ENCODE measurements at regions not wholly inside any gene's neighbourhood (a gene's known extent, or its start where the extent isn't known, plus 50 kb on each side); places are given as distances from the start of the nearest gene placed in this dataset.

- TF ChIP-seq MXD1 (CRISPR knock-in tag; IDR thresholded peaks at IDR 0.05) (no peak), ZBTB7B (CRISPR knock-in tag; IDR thresholded peaks at IDR 0.05) (peak; percentile 13; the same call in 1 of the 2 replicates), ARHGAP35 (CRISPR knock-in tag; IDR thresholded peaks at IDR 0.05; ENCODE audit: borderline replicate concordance) (no peak), ZNF430 (CRISPR knock-in tag; IDR thresholded peaks at IDR 0.05) (peak; percentile 61; the same call in 1 of the 2 replicates), ZNF777 (CRISPR knock-in tag; IDR thresholded peaks at IDR 0.05) (peak; percentile 15; the same call in 1 of the 2 replicates), BCL6 (CRISPR knock-in tag; IDR thresholded peaks at IDR 0.05) (0 out of 2 replicates have a peak, but pooled peaks have one; percentile 34), SAP130 (CRISPR knock-in tag; IDR thresholded peaks at IDR 0.05; ENCODE audit: low read depth) (0 out of 2 replicates have a peak, but pooled peaks have one; percentile 44), SP140L (CRISPR knock-in tag; IDR thresholded peaks at IDR 0.05; ENCODE audit: borderline replicate concordance) (0 out of 2 replicates have a peak, but pooled peaks have one; percentile 30), FIP1L1 (IDR thresholded peaks at IDR 0.05; ENCODE audit: borderline replicate concordance, insufficient read depth, low read depth, low read length) (no peak), MIER3 (CRISPR knock-in tag; IDR thresholded peaks at IDR 0.05; ENCODE audit: borderline replicate concordance) (no peak), ASH2L (IDR thresholded peaks at IDR 0.05; ENCODE audit: insufficient read length, low read depth, low read length) (peak; percentile 44), SRSF4 (IDR thresholded peaks at IDR 0.05; ENCODE audit: low read depth, low read length, poor library complexity, severe bottlenecking) (no peak), ADNP (CRISPR knock-in tag; IDR thresholded peaks at IDR 0.05) (peak; percentile 70; the same call in 1 of the 2 replicates), ZFP36L1 (CRISPR knock-in tag; IDR thresholded peaks at IDR 0.05) (no peak), ZBTB34 (CRISPR knock-in tag; IDR thresholded peaks at IDR 0.05) (no peak), ZNF331 (CRISPR knock-in tag; IDR thresholded peaks at IDR 0.05) (peak; percentile 38; the same call in 1 of the 2 replicates), THRA (CRISPR knock-in tag; IDR thresholded peaks at IDR 0.05; ENCODE audit: borderline replicate concordance) (no peak), ZNF335 (CRISPR knock-in tag; IDR thresholded peaks at IDR 0.05) (0 out of 2 replicates have a peak, but pooled peaks have one; percentile 58), RCOR2 (CRISPR knock-in tag; IDR thresholded peaks at IDR 0.05) (peak; percentile 49; the same call in 1 of the 2 replicates), ZNF136 (CRISPR knock-in tag; IDR thresholded peaks at IDR 0.05; ENCODE audit: low read depth) (0 out of 2 replicates have a peak, but pooled peaks have one; percentile 21), ZNF20 (CRISPR knock-in tag; IDR thresholded peaks at IDR 0.05) (no peak), PRPF4 (IDR thresholded peaks at IDR 0.05; ENCODE audit: low read depth, low read length, poor library complexity, severe bottlenecking) (peak; percentile 44), NR2F2 (IDR thresholded peaks at IDR 0.05; ENCODE audit: borderline replicate concordance, low read depth) (0 out of 2 replicates have a peak, but pooled peaks have one; percentile 15), KDM1A (CRISPR knock-in tag; IDR thresholded peaks at IDR 0.05) (peak; percentile 10; the same call in 1 of the 2 replicates), MAZ (IDR thresholded peaks at IDR 0.05; ENCODE audit: borderline replicate concordance, low read depth, low read length) (no peak), MAZ (CRISPR knock-in tag; IDR thresholded peaks at IDR 0.05; ENCODE audit: low read depth) (peak; percentile 15; the same call in 1 of the 2 replicates)
These were observed 70.7 kb upstream of the PRSS16 start (continued) for GRCh38 chr6:27176523-27177484.

All from HepG2 (cell line).